Stimulated activated memory B cell treated with anti-CD40 and anti-IgM and Interleukin-4, amounts not matched to agents 10 μg/mL and 1 μg/mL and 100 μg/mL, for 72 hours (primary cell): ENCODE measurements at regions not wholly inside any gene's neighbourhood (a gene's known extent, or its start where the extent isn't known, plus 50 kb on each side); places are given as distances from the start of the nearest gene placed in this dataset.

Experiments used
- ATAC-seq: fragments of 150-1000 bp; cut with Tn5 transposase; 2 replicates; pipeline ENCODE4 v1.10.0; 2021
- H3K27ac Mint-ChIP-seq: one replicate; pipeline ENCODE4 v1.8.0; 2022; ENCODE audit warnings: mild to moderate bottlenecking, mixed read lengths
- H3K27me3 Mint-ChIP-seq: one replicate; pipeline ENCODE4 v1.8.0; 2022; ENCODE audit warnings: mixed read lengths
- H3K36me3 Mint-ChIP-seq: one replicate; pipeline ENCODE4 v1.8.0; 2022; ENCODE audit warnings: mixed read lengths
- H3K4me1 Mint-ChIP-seq: one replicate; pipeline ENCODE4 v1.8.0; 2022; ENCODE audit warnings: mixed read lengths
- H3K4me3 Mint-ChIP-seq: one replicate; pipeline ENCODE4 v1.8.0; 2022; ENCODE audit warnings: mild to moderate bottlenecking, moderate library complexity, mixed read lengths
- H3K9me3 Mint-ChIP-seq: one replicate; pipeline ENCODE4 v1.8.0; 2022; ENCODE audit warnings: mixed read lengths

DNA sequence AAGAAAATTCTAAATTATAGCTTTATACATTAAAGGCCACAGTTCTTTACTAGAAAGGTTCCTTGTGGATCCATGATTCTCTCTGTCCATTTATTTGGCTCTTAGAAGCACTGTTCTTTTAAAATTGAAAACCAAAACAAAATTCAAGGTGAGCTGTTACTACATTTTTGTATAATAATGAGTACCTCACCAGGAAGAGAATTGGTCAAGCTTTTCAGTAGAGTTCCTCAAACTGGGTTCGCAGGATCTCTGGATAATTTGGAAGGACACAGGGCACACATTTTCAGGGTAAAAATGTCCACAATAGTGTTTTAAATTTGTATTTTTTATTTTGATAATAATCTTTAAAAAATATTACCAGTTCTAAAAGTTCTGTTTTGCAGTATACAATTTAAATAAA, 93.0 kb downstream of the PPP1R3A start:
- H3K4me1 Mint-ChIP-seq = no peaks in the 10 kb centered on the region
- H3K27me3 Mint-ChIP-seq = no peaks in the 10 kb centered on the region
- no peak overlapping the region for H3K4me3 Mint-ChIP-seq
- H3K9me3 Mint-ChIP-seq = peaks cover 3% of the 10 kb centered on the region
- no peaks in the 10 kb centered on the region for H3K36me3 Mint-ChIP-seq
- no peak overlapping the region for H3K27ac Mint-ChIP-seq
- ATAC-seq = no peak

DNA sequence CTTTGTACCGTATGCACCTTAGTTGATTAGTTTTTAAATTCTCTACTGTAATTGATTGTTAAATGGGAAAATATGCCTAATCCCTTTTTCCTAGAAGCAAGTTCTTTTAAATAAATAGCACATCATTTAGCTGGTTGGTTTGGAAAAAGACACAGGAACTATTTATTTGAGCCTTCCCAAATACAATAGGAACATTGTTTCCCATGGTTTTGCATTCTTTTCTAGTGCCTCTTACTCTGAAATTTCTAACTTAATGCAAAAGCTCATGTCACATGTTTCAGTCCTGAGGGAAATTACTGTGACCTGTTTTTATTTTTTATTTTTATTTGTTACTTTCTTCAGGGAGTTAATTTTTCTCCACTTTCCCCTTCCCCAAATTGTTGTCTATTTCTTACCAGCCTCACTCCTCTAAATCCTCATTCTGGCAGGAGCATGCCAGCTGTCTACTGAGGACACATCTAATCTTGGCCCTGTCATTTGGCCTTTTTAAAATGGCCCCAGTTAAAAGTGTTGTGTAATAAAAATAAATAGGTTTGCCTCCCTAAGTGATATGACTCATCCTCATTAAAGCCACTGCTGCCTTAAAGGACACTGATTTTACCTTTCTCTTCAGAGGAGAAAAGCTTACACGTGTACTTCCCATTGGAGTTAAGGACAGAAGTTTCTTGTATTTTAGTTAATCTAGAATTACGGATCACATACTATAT, 94.5 kb downstream of the PPP1R3A start:
- peaks cover 3% of the 10 kb centered on the region for H3K9me3 Mint-ChIP-seq
- H3K4me3 Mint-ChIP-seq = no peak overlapping the region
- H3K27me3 Mint-ChIP-seq = no peaks in the 10 kb centered on the region
- no peak overlapping the region for H3K27ac Mint-ChIP-seq
- no peaks in the 10 kb centered on the region for H3K36me3 Mint-ChIP-seq
- ATAC-seq = no peak
- H3K4me1 Mint-ChIP-seq = no peaks in the 10 kb centered on the region

DNA sequence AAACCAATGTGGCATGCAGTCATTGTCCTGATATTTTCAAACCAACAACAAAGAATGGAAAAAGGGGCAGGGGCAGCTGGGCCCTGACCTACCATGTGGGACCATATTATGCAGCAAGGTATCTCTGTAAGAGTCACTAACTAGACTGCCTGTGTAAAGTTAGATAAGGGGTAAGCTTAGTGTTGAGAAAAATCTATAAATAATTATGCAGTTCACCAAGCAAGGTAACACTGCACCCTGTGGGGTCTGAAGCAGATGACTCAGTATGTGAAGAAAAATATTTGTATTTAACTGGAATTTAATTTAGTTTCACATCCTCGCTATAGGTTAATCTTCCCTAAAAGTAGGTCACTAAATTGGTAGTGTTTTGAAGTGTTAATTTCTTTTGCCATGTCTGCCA, 99.3 kb downstream of the PPP1R3A start:
- Mint-ChIP-seq H3K4me3 (no peak overlapping the region), H3K36me3 (no peaks in the 10 kb centered on the region), H3K27ac (no peak overlapping the region), H3K27me3 (no peaks in the 10 kb centered on the region), H3K9me3 (no peaks in the 10 kb centered on the region), H3K4me1 (no peaks in the 10 kb centered on the region)
- no peak for ATAC-seq

DNA sequence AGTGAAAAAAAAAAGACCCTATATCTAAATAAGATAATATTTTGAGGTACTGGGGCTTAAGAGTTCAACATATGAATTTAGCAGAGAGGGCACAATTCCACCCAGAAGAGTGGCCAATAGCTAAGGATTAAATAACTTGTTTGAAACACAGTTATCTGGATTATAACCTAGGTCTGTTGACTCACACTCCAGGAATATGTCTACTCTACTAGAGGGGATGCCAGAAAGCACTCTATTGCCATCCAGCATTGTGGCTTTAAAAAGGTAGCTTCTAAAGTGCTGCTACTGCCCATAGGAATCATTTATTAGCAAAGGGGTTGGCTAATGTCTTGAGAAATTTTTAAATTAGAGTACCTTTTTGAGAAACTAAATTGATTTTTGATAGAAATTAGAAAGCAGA, 102.2 kb downstream of the PPP1R3A start:
- no peaks in the 10 kb centered on the region for H3K36me3 Mint-ChIP-seq
- no peak overlapping the region for H3K4me3 Mint-ChIP-seq
- no peak for ATAC-seq
- H3K27ac Mint-ChIP-seq = no peak overlapping the region
- no peaks in the 10 kb centered on the region for H3K27me3 Mint-ChIP-seq
- no peaks in the 10 kb centered on the region for H3K9me3 Mint-ChIP-seq
- H3K4me1 Mint-ChIP-seq = no peaks in the 10 kb centered on the region

DNA sequence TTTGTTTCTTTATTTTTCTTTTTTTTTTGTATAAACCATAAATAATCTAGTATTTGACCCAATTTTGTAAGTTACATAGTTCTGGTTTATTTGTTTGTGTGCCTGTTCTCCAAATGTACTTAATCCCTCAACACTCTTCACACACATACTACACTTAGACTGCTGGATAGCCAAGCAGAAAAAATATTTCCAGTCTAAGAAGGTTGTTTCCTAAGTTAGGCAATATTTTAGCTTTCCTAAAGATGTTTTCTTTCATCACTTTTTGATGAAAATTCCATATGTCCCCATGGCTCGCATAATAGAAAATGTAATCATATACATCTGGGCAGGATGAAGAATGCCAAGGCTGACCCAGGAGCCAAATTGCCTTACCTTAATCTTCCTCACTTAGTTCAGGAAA, 105.3 kb downstream of the PPP1R3A start:
- Mint-ChIP-seq H3K9me3 (no peaks in the 10 kb centered on the region), H3K4me1 (no peaks in the 10 kb centered on the region), H3K27ac (no peak overlapping the region), H3K4me3 (no peak overlapping the region), H3K27me3 (no peaks in the 10 kb centered on the region), H3K36me3 (no peaks in the 10 kb centered on the region)
- ATAC-seq = no peak

DNA sequence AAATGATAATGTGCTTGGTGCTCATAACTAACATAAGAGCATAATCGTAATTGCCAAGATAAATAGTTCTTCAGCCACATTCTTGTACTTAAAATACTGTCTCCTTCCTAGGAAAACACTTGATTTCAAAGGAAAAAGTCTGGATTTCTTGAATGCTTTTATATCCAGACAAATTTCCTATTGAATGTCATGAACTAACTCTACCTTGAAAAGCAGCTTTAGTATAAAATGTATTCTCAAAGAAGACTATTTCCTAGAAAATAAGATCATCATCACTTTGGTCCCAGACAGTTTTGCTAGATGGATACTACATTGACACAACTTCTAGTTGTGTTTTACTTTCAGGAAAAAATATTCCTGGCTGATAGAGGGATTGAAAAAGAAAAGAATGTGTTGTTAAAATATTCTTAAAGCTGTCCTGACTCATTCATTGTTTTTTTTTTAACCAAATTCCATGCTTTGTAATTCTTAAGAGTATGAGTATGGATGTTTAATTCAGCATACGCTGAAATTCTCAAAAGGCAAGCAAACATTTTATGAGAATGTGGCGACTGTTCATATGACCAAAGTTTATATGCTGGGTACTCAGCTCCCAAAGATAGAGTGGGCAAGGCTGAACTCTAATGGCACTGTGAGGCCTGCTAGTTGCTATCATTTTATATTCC, 106.1 kb downstream of the PPP1R3A start:
- Mint-ChIP-seq H3K36me3 (no peaks in the 10 kb centered on the region), H3K27ac (no peak overlapping the region), H3K9me3 (no peaks in the 10 kb centered on the region), H3K4me1 (no peaks in the 10 kb centered on the region), H3K4me3 (no peak overlapping the region), H3K27me3 (no peaks in the 10 kb centered on the region)
- no peak for ATAC-seq

DNA sequence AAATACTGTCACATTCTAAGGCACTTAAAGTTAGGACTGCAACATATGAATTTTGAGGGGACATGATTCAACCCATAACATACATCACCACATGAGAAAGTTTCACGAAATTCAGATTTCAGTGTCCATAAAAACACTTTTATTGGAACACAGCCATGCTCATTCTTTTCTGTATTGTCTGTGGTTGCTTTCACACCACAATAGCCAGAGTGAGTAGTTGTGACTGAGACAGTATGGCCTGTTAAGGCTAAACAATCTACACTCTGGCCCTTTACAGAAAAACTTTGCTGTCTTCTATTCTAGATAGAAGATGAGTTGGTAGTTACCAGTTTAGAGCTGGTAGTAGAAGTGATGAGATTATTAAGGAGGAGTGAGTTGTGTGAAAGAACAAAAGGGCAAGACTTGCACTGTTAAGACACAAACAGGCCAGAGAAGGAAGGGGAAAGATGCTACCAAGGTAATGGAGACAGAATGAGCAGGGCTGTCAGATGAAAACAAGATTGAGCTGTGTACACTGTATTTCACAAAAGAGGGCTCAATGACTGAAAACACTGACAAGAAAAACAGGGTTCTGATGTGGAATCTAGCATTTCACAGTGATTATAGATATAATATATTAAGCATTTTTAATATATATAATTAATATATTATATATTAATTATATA, 108.6 kb downstream of the PPP1R3A start:
- Mint-ChIP-seq H3K4me3 (no peak overlapping the region), H3K4me1 (no peaks in the 10 kb centered on the region), H3K36me3 (no peaks in the 10 kb centered on the region), H3K27ac (no peak overlapping the region), H3K9me3 (no peaks in the 10 kb centered on the region), H3K27me3 (no peaks in the 10 kb centered on the region)
- ATAC-seq = no peak

DNA sequence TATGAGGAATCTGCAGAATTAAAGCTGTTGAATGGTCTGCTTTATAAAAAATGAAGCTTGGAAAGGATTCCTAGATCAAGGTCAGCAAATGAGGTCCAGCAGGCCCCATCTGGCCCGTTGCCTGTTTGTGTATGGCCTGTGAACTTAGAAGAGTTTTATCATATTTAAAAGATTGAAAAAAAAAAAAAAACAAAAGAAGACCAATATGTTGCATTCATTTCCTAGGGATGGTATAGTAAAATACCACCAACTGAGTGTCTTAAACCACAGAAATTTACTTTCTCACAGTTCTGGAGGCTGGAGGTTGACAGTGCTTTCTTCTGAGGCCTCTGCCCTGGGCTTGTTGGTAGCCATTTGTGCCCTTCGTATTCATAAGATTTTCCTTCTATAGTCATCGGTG, 109.2 kb downstream of the PPP1R3A start:
- no peak for ATAC-seq
- Mint-ChIP-seq H3K36me3 (no peaks in the 10 kb centered on the region), H3K9me3 (no peaks in the 10 kb centered on the region), H3K27me3 (no peaks in the 10 kb centered on the region), H3K27ac (no peak overlapping the region), H3K4me3 (no peak overlapping the region), H3K4me1 (no peaks in the 10 kb centered on the region)

DNA sequence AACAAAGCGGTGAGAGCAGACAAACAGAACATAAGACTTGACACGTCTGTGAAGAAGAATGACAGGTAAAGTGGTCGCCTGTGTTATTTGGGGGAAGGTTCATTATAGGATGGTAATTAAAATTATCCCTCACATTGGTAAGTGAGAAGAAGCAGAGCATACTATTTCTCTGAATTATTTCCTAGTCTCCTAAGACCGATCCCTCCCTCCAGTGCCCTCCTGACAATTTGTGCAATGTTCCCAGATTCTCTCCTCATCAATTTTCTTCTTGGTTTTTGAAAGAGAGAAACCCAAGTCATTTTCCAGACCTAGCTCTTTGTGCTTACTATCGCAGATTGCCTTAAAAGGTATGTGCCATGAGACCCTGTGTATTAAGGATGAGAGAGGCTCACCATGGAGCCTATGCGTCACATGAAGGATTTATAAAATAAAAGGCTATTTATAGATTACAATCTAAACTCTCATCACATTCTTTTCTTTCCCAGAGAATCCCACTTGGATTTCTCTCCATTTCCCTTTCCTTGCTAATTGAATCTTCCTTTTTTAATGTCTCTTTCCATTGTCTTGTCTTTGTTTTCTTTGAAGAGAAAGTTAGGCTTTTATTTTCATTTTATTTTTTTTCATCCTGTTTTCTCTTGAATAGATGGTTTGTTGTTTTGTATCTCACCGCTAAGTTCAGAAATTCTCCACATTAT, 112.0 kb downstream of the PPP1R3A start:
- Mint-ChIP-seq H3K9me3 (no peaks in the 10 kb centered on the region), H3K27ac (no peak overlapping the region)
- ATAC-seq = no peak

DNA sequence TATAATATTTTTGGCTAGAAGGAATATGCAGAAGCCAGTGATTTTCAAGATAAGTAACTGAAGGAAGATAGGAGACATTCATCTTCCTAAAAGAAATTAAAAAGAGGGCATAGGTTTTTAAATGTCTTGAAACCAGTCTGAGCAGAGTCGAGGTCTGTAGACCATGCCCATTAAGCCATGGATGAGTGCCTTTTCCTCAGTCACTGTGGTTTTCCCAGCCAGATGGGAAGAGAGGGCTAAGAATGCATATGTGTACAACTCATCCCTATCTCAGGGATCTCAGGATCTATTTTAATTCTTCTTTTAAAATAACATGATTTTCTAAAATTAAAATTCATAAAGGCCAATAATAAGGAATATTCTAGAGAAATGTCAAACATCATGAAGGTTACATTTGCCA, 112.8 kb downstream of the PPP1R3A start:
- Mint-ChIP-seq H3K9me3 (no peaks in the 10 kb centered on the region), H3K4me3 (no peak overlapping the region), H3K27me3 (no peaks in the 10 kb centered on the region), H3K27ac (no peak overlapping the region), H3K4me1 (no peaks in the 10 kb centered on the region), H3K36me3 (no peaks in the 10 kb centered on the region)
- no peak for ATAC-seq

More for the DNA sequence above, 112.0 kb downstream of the PPP1R3A start:
- no peaks in the 10 kb centered on the region for H3K27me3 Mint-ChIP-seq
- H3K36me3 Mint-ChIP-seq = no peaks in the 10 kb centered on the region
- H3K4me3 Mint-ChIP-seq = no peak overlapping the region
- H3K4me1 Mint-ChIP-seq = no peaks in the 10 kb centered on the region

DNA sequence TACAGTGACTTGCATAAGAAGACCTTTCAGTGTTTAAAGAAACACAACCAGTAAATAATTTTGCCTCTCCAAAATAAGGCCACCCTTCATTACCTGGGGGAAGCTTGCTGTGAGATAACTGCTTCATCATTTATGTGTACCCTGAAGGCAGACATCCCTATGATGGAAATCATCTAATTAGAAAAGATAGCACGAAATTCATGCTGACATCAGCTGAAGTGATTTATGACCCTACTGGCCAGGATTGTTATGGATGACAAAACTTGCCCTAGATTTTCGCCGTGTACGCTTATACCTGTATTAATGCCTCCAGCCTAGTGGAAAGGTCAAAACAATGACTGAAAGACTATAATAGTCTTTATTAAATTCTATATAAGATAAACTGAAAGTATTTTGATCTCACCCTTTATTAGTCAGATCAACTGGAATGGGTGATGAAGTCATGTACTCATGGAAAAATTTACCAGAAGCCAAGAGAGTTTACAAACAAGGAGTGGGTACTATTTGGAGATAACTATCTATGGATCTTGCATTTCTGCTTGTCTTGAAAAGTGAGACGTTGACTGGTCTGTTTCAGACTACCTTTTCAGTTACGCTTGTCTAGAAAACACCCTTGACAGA, 114.2 kb downstream of the PPP1R3A start:
- Mint-ChIP-seq H3K4me1 (no peaks in the 10 kb centered on the region), H3K4me3 (no peak overlapping the region), H3K36me3 (no peaks in the 10 kb centered on the region), H3K27ac (no peak overlapping the region), H3K9me3 (no peaks in the 10 kb centered on the region), H3K27me3 (no peaks in the 10 kb centered on the region)
- no peak for ATAC-seq

DNA sequence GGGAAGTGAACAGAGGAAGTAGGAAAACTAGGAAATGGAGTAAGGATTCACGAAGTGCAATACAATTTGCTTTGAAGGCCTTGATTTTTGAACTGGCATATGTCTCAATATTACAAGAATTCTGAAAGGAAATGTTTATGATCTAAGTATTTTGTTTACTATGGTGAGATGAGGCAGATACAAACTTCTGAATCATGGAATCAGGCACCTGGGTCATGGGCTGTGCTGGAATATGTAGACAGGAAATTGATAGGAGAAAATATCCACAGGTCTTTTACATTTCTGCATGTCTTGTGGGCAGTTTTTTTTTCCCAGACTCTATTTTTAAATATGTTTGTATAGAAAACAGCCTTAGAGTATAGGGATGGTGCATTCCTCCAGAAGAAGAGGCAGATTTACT, 117.1 kb downstream of the PPP1R3A start:
- no peaks in the 10 kb centered on the region for H3K36me3 Mint-ChIP-seq
- H3K27me3 Mint-ChIP-seq = no peaks in the 10 kb centered on the region
- no peak overlapping the region for H3K27ac Mint-ChIP-seq
- no peaks in the 10 kb centered on the region for H3K9me3 Mint-ChIP-seq
- H3K4me3 Mint-ChIP-seq = no peak overlapping the region
- H3K4me1 Mint-ChIP-seq = no peaks in the 10 kb centered on the region
- ATAC-seq = no peak

DNA sequence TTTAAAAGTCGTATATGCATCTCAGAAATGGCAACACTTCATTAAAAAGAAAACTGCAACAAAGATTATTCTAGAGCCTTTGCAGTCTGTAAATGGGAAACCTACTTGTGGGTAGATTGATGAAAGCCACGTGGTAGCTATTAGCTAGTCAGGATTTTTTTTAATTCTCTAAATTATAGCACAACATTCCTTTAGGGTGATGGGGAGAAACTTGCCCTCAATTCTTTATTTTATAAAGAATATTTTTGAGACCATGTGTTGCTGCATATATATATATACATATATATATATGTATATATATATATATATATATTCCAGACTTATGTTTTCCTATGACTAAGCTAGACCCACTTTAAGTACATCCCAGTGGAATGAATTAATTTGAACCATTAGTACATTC, 118.0 kb downstream of the PPP1R3A start:
- H3K4me1 Mint-ChIP-seq = no peaks in the 10 kb centered on the region
- no peaks in the 10 kb centered on the region for H3K36me3 Mint-ChIP-seq
- H3K27ac Mint-ChIP-seq = no peak overlapping the region

DNA sequence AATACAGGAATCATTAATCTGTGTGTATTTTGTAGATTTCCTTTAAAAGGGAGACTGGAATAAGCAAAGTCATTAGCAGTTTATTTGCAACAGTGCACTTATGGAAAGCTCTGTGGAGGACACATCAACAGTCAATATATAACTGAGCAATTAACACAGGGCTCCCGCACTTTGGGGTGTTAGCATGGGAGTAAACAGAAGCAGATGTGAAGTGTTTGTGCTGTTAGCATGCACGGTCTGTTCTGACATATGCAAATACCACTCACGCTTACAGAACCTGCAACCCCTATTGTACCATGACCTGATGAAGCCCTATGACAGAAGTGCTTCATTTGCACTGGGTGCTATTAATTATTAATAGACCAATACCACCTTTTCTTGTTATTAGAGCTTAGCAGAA, 118.9 kb downstream of the PPP1R3A start:
- Mint-ChIP-seq H3K4me1 (no peaks in the 10 kb centered on the region), H3K4me3 (no peak overlapping the region), H3K9me3 (no peaks in the 10 kb centered on the region), H3K27ac (no peak overlapping the region), H3K27me3 (no peaks in the 10 kb centered on the region), H3K36me3 (no peaks in the 10 kb centered on the region)
- no peak for ATAC-seq

More for the DNA sequence above, 118.0 kb downstream of the PPP1R3A start:
- Mint-ChIP-seq H3K4me3 (no peak overlapping the region), H3K27me3 (no peaks in the 10 kb centered on the region), H3K9me3 (no peaks in the 10 kb centered on the region)
- no peak for ATAC-seq

DNA sequence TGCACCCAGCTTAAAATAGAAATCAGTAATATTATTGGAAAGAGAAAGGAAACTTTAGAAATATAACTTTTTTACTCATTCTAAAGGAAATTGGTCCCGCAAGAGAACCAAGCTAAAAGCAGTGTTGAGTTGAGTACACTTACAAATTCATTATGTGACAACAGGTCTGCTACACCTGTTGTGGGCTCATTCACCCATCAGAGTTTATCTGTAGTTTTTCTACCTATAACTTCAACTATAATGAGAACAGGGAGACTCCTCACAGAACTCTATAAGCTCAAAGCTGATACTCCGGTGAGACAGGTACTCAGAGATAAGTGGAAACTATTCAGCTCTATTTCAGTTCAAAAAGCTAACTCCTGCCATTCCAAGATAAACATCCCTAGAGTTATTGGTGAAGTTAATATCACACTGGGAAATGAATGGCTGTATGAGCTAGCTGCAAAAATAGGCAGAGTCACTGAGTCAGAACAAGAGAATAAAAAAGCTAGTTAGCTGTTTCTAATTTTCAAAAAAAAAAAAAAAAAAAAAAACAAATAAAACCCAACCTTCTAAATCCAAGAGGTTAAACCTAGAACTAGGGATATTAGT, 121.3 kb downstream of the PPP1R3A start:
- Mint-ChIP-seq H3K9me3 (peaks cover 6% of the 10 kb centered on the region), H3K27ac (no peak overlapping the region), H3K36me3 (no peaks in the 10 kb centered on the region), H3K4me3 (no peak overlapping the region), H3K27me3 (no peaks in the 10 kb centered on the region), H3K4me1 (no peaks in the 10 kb centered on the region)
- ATAC-seq = no peak
